A172 (cell line): ENCODE measurements at regions not wholly inside any gene's neighbourhood (a gene's known extent, or its start where the extent isn't known, plus 50 kb on each side); places are given as distances from the start of the nearest gene placed in this dataset.

Source experiments
- DNase-seq: peaks from one replicate; pipeline ENCODE4 v3.0.0-alpha.2; 2015; ENCODE audit warnings: low spot score

GRCh38 chr2:198809976-198810375 lies 647.8 kb downstream of the SATB2 start:
- DNase-seq, result no peak

DNA sequence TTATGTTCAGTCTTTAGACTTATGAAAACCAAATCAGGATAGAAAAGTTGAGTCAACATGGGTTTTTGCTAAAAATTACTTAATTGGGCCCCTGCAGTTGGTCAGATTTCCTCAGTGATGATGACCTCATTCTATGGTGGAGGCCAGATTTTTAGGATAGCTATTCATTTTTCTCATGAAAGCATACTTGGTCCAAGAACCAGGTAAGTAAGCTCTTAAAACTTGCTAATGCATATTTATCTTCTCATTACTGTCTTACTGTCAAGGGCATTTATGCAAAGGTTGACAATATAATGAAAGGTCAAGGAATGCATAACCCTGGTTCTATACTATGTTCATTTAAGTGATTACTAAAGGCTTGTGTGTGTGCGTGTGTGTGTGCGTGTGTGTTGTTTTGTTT lies 650.6 kb downstream of the SATB2 start:
- DNase-seq, result peak; percentile 48

DNA sequence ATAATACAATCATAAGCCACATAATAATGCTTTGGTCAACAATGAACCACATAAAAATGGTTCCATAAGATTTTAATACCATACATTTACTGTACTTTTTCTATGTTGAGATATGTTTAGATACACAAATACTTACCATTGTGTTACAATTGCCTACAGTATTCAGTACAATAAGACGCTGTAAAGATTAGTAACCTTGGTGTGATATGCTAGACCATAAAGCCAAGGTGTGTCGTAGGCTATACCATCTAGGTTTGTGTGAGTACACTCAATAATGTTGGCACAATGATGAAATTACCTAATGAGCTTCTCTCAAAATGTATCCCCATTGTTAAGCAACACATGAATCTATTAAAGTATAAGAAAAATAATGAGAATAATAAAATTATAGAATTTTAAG lies 662.3 kb downstream of the SATB2 start:
- DNase-seq, result no peak

DNA sequence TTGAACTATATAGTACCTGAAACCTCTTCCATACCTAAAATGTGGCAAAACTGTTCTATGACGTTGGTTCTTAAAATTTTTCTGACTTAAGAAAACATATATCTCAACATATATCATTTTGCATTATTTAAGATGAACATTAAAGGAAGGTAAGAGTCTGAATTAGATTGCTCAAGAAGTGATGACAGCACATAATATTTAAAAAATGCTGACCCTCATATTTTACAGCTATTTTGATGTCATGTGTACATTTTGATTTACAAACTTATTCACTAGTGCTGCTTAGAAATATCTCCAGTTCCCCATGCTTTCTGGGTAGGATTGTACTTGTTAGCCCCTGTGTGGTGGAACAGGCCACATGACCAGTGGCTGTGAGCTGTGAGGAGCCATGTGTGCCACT lies 666.1 kb downstream of the SATB2 start:
- no peak for DNase-seq

GRCh38 chr2:198788676-198789075 lies 669.1 kb downstream of the SATB2 start:
- DNase-seq, result no peak

GRCh38 chr2:198782734-198783133 lies 675.0 kb downstream of the SATB2 start:
- no peak for DNase-seq

- DNase-seq, result no peak
Observed at GRCh38 chr2:198776616-198777406, 680.9 kb downstream of the SATB2 start.

DNA sequence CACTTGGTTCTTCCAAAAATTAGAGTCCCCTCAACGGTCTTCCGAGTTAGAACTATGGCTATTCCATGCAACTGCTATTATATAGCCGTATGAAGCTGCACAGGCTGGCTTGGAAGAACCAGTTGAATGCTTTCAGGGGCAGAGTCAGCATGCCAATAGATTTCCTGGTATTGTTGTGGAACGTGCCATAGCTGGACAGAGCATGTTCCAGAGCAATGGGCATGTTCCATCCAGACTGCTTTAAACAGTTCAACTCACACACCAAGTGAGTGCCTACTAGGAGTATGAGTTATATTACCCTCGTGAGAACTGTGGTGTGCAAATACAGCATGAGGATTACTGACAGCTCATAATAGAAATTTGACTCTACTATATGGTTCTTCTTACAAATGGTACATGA lies 682.0 kb downstream of the SATB2 start:
- no peak for DNase-seq

- DNase-seq, result no peak
Observed at GRCh38 chr2:198774576-198774975, 683.2 kb downstream of the SATB2 start.

GRCh38 chr2:198767694-198768093 lies 690.0 kb downstream of the SATB2 start:
- no peak for DNase-seq

DNA sequence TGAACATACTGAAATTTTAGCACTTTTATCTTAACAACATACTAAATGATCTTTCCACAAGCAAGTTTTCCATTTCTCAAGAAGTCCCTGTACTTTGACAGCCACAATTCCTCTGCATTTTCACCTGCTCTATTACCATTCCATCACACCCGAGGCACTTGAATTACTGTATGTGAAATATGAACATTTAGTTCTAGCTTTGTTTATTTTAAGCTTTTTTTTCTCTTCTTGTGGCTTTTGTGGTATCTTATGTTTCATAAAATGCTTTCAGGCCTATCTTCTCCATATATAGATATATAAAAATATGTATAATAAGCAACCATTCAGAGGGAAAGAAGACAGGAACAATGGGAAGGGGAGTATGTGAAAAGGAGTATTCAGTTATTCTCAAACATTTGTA lies 693.9 kb downstream of the SATB2 start:
- no peak for DNase-seq

DNA sequence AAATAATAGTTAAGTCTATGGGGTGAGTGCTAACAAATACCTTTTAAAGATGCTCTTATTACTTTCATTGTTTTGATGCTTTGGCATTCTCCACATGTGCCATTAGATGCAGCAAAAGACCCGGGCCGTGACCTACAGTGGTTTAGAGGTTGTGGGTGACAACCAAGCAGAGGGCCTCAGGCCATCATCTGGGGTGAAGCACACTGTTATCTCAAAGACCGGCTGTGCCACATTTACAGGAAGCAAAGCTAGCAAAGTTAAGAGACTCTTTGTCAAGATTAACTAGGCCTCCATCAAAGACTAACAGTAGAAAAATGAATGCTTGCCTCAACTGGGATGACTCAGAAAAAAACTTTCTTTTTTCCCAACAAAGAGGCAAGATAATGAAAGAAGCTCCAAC lies 695.3 kb downstream of the SATB2 start:
- DNase-seq, result peak; percentile 5

DNA sequence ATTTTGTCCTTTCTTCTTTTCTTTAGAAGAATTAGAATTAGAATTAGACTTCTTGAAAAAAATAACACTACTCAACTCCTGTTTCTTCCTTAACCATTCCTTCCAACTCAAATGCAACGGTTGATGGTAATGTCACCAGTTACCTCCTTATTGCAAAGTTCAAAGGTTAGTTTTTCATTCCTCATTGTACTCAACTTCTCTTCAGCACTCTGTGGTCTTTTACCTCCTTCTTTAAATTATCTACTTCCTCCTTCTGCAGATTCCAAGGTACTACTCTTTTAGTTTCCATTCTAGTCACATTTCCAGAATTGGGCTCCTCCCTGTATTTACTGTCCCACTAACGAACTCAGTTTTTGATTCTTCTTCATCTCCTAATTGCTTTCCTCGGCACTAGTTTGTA lies 700.7 kb downstream of the SATB2 start:
- DNase-seq, result no peak

- DNase-seq, result no peak
Observed at GRCh38 chr2:198756166-198756565, 701.6 kb downstream of the SATB2 start.

- DNase-seq, result no peak
Observed at GRCh38 chr2:198753101-198753500, 704.6 kb downstream of the SATB2 start.

DNA sequence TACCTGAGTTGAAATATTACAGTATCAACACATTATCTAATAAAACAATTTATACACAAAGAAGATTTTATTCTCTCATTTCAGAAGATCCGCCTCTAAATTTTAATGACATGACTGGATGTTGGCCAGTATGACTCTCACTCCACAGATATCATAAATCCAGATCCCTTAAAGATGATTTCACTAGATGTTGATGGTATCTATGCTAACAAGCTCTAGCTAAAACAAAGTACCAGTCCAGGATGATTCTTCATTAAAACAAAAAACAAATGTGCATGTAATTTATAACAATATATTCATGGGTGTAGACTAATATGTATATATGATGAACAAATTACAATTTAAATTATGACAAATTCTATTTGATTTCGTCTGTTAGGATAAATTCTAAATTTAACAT lies 708.4 kb downstream of the SATB2 start:
- DNase-seq, result no peak

DNA sequence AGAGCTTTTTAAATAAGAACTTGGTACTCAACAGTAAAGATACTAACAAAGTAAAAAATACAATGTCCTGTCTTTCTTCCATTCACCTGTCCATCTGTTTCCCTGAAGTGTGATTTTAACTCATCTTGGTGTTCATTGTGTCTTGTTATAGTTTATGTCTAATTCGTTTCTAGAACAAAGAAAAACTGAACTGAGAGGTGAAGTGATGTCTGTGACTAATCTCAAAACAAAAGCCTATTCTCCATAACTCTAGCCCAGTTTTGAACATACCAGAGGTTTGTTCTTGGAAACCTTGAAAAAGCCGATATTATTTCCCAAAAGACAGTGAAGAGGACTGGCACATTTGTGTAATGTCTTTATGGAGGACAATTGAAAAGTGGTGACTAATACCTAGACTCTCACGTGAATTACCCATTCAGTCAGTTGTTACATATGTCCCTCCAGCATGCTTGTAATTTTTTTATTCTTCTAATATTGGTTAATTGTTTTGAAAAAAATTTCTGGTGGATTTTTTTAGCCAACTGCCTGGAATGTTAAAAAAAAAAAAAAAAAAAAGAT lies 725.8 kb downstream of the SATB2 start:
- DNase-seq, result peak; percentile 13

- DNase-seq, result no peak
Observed at GRCh38 chr2:198720266-198720665, 737.5 kb downstream of the SATB2 start.

DNA sequence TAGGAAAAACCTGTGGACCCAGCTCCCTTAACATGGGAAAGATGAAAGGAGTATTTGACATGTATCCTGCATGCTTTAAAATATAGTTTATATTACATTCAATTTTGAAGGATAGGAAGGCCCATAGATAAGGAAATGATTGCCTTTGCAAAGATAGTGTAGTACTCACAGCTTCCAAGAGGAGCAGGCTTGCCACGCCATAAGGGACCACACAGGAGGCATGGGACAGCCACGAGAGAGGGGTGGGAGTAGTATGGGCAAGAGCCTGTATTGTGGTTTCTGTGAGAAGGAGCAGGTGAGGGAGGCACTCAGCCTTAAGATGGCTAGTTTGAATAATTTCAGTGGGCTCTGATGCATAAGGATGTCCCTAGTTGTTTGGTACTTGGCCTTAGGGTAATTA lies 740.3 kb downstream of the SATB2 start:
- DNase-seq, result no peak

DNA sequence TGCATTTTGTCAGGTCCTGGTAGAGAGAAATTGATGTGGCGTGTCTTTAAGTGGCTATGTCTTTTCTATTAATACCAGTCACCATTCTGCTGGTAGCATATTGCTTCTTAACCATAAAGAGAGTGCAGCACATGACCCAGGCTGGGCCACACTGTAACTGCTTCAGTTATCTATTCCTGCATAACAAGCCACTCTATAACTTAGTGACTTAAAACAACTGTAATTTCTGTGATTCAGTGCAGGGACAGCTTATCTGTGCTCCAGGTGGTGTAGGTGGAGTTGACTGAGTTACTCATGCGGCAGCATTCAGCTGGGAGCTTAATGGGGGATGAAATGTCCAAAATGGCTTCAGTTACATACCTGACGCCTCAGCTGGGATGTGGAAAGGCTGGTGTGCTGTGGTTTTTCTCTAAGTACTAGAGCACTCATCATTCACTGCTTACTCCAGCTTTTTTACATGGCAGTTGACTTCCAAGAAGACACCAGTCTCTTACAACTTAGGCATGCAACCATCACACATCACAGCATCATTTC lies 742.4 kb downstream of the SATB2 start:
- no peak for DNase-seq

DNA sequence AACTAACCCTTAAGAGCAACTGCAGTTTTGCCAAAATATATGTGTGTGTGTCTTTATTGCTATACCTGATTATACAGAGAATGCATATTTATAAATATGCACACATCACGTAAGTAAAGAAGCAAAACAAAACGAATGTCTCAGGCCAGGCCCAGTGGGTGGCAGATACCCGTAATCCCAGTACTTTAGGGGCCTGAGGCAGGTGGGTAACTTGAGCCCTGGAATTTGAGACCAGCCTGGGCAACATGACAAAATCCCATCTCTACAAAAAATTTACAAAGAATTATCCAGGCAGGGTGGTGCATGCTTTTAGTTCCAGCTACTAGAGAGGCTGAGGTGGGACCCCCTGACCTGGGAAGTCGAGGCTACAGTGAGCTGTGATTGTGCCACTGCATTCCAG lies 745.3 kb downstream of the SATB2 start:
- DNase-seq, result no peak

DNA sequence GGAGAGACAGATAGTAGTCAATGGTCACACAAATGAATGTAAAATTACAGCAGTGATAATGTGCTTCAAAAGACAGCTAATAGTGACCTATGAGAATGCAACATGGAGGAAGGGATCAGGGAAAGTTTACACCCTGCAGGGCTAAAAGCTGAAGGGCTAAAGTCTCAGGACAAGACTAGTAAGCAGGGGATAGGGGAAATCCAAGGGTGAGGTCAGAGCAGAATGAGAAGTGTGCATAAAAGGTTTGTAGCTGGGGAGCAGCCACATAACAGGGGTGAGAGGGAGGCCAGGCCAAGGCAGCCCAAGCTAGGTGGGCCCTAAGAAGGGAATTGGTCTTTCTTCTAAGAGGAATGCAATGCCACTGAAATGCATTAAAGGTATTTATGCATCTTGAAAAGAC lies 746.3 kb downstream of the SATB2 start:
- no peak for DNase-seq

- no peak for DNase-seq
Observed at GRCh38 chr2:198710562-198710961, 747.2 kb downstream of the SATB2 start.
